ENCODE measurements at regions not wholly inside any gene's neighbourhood (a gene's known extent, or its start where the extent isn't known, plus 50 kb on each side); places are given as distances from the start of the nearest gene placed in this dataset.

- no TSS peak for BruUV-seq (replicated peaks)
- TF ChIP-seq RAD21 (IDR thresholded peaks at IDR 0.05; ENCODE audit: low read length) (no peak), SMC3 (IDR thresholded peaks at IDR 0.05; ENCODE audit: low read depth, low read length) (no peak), CTCF (conservative IDR thresholded peaks at IDR 0.05; ENCODE audit: low read depth, low read length) (no peak), MAZ (IDR thresholded peaks at IDR 0.05; ENCODE audit: borderline replicate concordance, low read depth, low read length) (no peak), RCOR1 (IDR thresholded peaks at IDR 0.05; ENCODE audit: insufficient replicate concordance, low read length) (no peak), POLR2A (IDR thresholded peaks at IDR 0.05; ENCODE audit: low read depth, low read length) (no peak), CEBPB (IDR thresholded peaks at IDR 0.05; ENCODE audit: low read depth, low read length) (no peak), NFE2L2 (IDR thresholded peaks at IDR 0.05; ENCODE audit: low read depth, low read length) (no peak), CHD1 (IDR thresholded peaks at IDR 0.05; ENCODE audit: low read depth, low read length) (no peak), FOS (IDR thresholded peaks at IDR 0.05; ENCODE audit: low read depth, low read length) (no peak), RFX5 (IDR thresholded peaks at IDR 0.05; ENCODE audit: low read depth, low read length) (no peak), MXI1 (IDR thresholded peaks at IDR 0.05; ENCODE audit: borderline replicate concordance, low read depth, low read length) (no peak), ELK1 (IDR thresholded peaks at IDR 0.05; ENCODE audit: borderline replicate concordance, low read depth, low read length) (no peak), MAFK (IDR thresholded peaks at IDR 0.05; ENCODE audit: low read depth, low read length) (no peak), BHLHE40 (IDR thresholded peaks at IDR 0.05; ENCODE audit: low read depth, low read length) (no peak), USF2 (IDR thresholded peaks at IDR 0.05; ENCODE audit: low read depth, low read length) (no peak)
- Histone ChIP-seq H3K56ac (ENCODE audit: extremely low read depth, insufficient read depth, low read length) (no peak overlapping the region), H4K8ac (ENCODE audit: low read depth in 2 of 2, low read length in 2 of 2) (no peak overlapping the region), H4K91ac (ENCODE audit: insufficient read depth, low read depth, low read length) (no peak overlapping the region), H3K9me1 (ENCODE audit: insufficient read depth, low read length) (no peaks in the 10 kb centered on the region), H3K36me3 (ENCODE audit: control insufficient read depth, insufficient read depth, low read length) (no peaks in the 10 kb centered on the region), H3K18ac (ENCODE audit: low read depth, low read length) (no peak overlapping the region), H4K5ac (ENCODE audit: low read depth, low read length) (no peak overlapping the region), H3K9ac (ENCODE audit: low read depth, low read length) (no peak overlapping the region), H3K79me1 (ENCODE audit: low read depth in 1 of 2, low read length in 2 of 2) (no peaks in the 10 kb centered on the region), H2BK20ac (ENCODE audit: low read depth, low read length) (no peak overlapping the region), H2AK9ac (replicated peaks; ENCODE audit: low read depth, low read length, poor library complexity) (no peak overlapping the region), H4K20me1 (ENCODE audit: insufficient read depth, low read length) (no peaks in the 10 kb centered on the region), H2BK15ac (ENCODE audit: low read depth, low read length) (no peak overlapping the region), H2AK5ac (ENCODE audit: low read depth, low read length) (no peak overlapping the region), H3K23ac (ENCODE audit: low read depth, low read length) (no peak overlapping the region), H2AFZ (replicated peaks; ENCODE audit: low read length, poor library complexity) (no peak overlapping the region), H3K4ac (ENCODE audit: low read depth, low read length) (no peak overlapping the region), H3K27ac (ENCODE audit: insufficient read depth, low read length) (no peak overlapping the region), H3K4me2 (ENCODE audit: low read depth, low read length) (no peak overlapping the region), H3K4me1 (ENCODE audit: control insufficient read depth, insufficient read depth, low read length) (no peaks in the 10 kb centered on the region), H3K27me3 (ENCODE audit: control insufficient read depth, insufficient read depth, low read length) (no peaks in the 10 kb centered on the region), H2BK120ac (ENCODE audit: low read depth, low read length) (no peak overlapping the region), H2BK5ac (ENCODE audit: low read depth, low read length, poor library complexity, severe bottlenecking) (no peak overlapping the region), H3K9me3 (ENCODE audit: control insufficient read depth, insufficient read depth, low read length) (no peaks in the 10 kb centered on the region), H3K4me3 (ENCODE audit: insufficient read depth, low read depth, low read length) (no peak overlapping the region), H3K14ac (replicated peaks; ENCODE audit: low read depth, low read length) (no peak overlapping the region)
- in situ Hi-C loops (cut with MboI; ENCODE audit: low sequenced_read_pairs), result no loop called here
- WGBS, 2 experiments (ENCODE audit: extremely low coverage in 2 of 2, insufficient read length in 1 of 2), result no CpG with 5 or more reads among the region's 3 CpGs
- dilution Hi-C loops (cut with HindIII; ENCODE audit: low sequenced_read_pairs, unreplicated experiment), result no loop called here
- POLR2A ChIA-PET (ENCODE audit: unreplicated experiment), result no interaction called here
- CTCF ChIA-PET, result no interaction called here
- intact Hi-C loops (cut with micrococcal nuclease), result no loop called here
- DNase-seq (no peak), ATAC-seq (ENCODE audit: low read depth) (no peak)
These were observed 237.3 kb downstream of the CALCRL start for GRCh38 chr2:187210726-187211125.
